NB4 (cell line): ENCODE measurements at regions not wholly inside any gene's neighbourhood (a gene's known extent, or its start where the extent isn't known, plus 50 kb on each side); places are given as distances from the start of the nearest gene placed in this dataset.

ENCODE experiments used
- DNase-seq: peaks from one replicate; pipeline ENCODE4 v3.0.0; 2010; ENCODE audit warnings: low read depth
- H3K4me3 ChIP-seq: one replicate; pipeline ENCODE4 v1.5.1; 2011; ENCODE audit warnings: mild to moderate bottlenecking, low read depth, low read length, moderate library complexity
- MAX ChIP-seq: IDR thresholded peaks from 2 replicates; pipeline ENCODE4 v1.6.1; 2011; ENCODE audit warnings: low read depth, low read length
- MYC ChIP-seq: IDR thresholded peaks from 2 replicates; pipeline ENCODE4 v1.6.1; 2011; ENCODE audit warnings: low read depth, low read length
- POLR2A ChIP-seq: IDR thresholded peaks from 2 replicates; pipeline ENCODE4 v1.6.1; 2011; ENCODE audit warnings: mild to moderate bottlenecking; ENCODE audit not compliant: insufficient read length; ENCODE audit errors: extremely low read depth
- TF ChIP-seq, protein P1 (sequence below): IDR thresholded peaks from one replicate; pipeline ENCODE4 v1.5.1; 2012; ENCODE audit warnings: low read depth, low read length

- no peak for DNase-seq
- no peak for TF ChIP-seq POLR2A
- TF ChIP-seq, protein P1, sequence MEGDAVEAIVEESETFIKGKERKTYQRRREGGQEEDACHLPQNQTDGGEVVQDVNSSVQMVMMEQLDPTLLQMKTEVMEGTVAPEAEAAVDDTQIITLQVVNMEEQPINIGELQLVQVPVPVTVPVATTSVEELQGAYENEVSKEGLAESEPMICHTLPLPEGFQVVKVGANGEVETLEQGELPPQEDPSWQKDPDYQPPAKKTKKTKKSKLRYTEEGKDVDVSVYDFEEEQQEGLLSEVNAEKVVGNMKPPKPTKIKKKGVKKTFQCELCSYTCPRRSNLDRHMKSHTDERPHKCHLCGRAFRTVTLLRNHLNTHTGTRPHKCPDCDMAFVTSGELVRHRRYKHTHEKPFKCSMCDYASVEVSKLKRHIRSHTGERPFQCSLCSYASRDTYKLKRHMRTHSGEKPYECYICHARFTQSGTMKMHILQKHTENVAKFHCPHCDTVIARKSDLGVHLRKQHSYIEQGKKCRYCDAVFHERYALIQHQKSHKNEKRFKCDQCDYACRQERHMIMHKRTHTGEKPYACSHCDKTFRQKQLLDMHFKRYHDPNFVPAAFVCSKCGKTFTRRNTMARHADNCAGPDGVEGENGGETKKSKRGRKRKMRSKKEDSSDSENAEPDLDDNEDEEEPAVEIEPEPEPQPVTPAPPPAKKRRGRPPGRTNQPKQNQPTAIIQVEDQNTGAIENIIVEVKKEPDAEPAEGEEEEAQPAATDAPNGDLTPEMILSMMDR: no peak
- no peak for TF ChIP-seq MYC
- TF ChIP-seq MAX: no peak
- H3K4me3 ChIP-seq: no peak overlapping the region
Measured at GRCh38 chr2:41859615-41860514, 188.0 kb upstream of the PKDCC start.

DNA sequence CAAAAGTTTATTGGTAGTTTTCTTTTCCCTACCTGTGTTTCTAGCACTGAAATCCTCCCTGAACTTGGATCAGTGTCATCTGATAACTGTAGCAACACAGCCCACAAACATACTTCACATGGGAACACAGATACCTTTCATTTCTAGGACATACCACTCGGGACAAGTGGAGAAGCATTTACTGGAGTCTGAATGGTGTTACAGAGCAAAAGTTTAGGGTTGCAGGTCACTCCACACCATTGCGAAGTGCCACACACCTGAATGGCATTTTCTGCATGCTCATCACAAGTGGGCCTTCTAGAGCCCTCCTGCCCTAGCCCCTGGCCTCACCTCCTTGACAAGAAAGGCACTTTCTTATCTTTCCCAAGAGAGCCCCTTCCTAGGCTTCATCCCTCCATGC lies 184.8 kb upstream of the PKDCC start:
- TF ChIP-seq POLR2A (no peak), MYC (no peak)
- TF ChIP-seq, protein P1: no peak
- no peak for DNase-seq
- no peak overlapping the region for H3K4me3 ChIP-seq

- DNase-seq: no peak
- H3K4me3 ChIP-seq: no peak overlapping the region
- TF ChIP-seq MYC (no peak), MAX (no peak), POLR2A (no peak)
- TF ChIP-seq, protein P1: no peak
Measured at GRCh38 chr2:41865263-41865662, 182.6 kb upstream of the PKDCC start.

DNA sequence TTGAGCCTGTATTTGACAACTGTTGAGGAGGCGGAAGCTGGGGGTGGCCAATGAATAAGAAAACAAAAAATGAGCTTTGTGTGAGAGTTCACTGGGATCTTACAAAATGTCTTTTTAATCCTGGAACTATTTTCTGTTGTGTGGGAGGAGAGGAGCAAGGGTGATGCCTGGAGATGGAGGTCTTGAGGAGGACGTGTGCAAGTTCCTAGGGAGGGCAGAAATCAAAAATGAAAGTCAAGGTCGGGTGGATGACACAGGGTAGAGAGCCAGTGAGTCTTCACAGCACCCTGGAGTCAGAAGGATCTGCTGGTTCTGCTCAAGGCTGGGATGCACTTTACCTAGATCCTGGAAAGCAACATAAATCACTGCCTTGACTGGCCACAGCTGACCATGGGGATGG lies 180.3 kb upstream of the PKDCC start:
- no peak overlapping the region for H3K4me3 ChIP-seq
- no peak for DNase-seq
- TF ChIP-seq MAX: no peak
- TF ChIP-seq, protein P1: no peak
- TF ChIP-seq MYC: no peak
- no peak for TF ChIP-seq POLR2A

- H3K4me3 ChIP-seq: no peak overlapping the region
- TF ChIP-seq, protein P1: peak; percentile 84
- TF ChIP-seq MYC: no peak
- DNase-seq: peak; percentile 69
Measured at GRCh38 chr2:41869542-41870264, 178.1 kb upstream of the PKDCC start.

- no peak overlapping the region for H3K4me3 ChIP-seq
- no peak for TF ChIP-seq MAX
- no peak for TF ChIP-seq POLR2A
- TF ChIP-seq, protein P1: no peak
- TF ChIP-seq MYC: no peak
- no peak for DNase-seq
Measured at GRCh38 chr2:41870265-41870585, 177.6 kb upstream of the PKDCC start.
